ENCODE measurements at regions not wholly inside any gene's neighbourhood (a gene's known extent, or its start where the extent isn't known, plus 50 kb on each side); places are given as distances from the start of the nearest gene placed in this dataset.

DNA sequence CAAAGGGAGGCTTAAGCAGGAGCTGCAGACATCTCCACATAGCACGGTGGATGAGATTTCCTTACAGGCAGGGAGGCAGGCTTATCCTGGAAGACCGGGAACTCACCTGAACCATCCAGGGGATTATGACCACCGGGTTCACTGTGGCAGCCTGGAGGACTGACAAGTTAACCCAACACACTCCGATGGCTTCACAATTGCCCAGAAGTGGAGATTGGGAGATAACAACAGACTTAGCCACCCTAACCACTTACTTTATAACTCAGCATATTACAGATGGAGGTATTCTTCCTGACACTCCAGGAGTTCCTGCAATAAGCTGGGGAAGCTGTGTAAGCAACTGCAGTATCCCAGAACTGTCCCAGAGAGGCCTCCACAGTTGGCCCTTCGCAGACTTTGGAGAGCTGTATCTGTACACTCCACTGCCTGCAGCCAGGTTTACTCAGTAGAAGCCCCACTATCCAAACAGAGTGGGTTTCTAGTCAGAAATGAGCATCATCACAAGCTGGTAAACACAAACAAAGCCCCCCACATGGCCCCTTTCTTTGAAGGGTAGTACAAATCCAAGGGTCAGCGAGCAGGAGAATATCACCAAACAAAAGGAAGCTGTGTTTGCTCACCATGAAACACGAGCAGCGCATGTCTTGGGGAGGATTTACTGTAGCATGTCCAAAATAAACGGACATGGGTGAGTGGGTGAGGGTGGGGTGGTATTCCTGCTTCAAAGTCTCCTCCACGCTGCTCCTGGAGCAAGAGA is 462.2 kb downstream of the RASEF start:
- WGBS (ENCODE audit: insufficient coverage, low coverage, missing lambda C conversion rate) = 1% methylated on average over 8 of the region's 10 CpGs
- Histone ChIP-seq H3K4me3 (no peak overlapping the region), H3K9me3 (replicated peaks; ENCODE audit: control insufficient read depth, insufficient read depth, low read depth, low read length) (no peaks in the 10 kb centered on the region), H3K79me2 (ENCODE audit: control insufficient read depth, insufficient read depth, low read length) (no peaks in the 10 kb centered on the region), H3K4me1 (replicated peaks in 1 of 2; ENCODE audit: control insufficient read depth in 2 of 2, insufficient read depth in 2 of 2, low read length in 2 of 2) (no peaks in the 10 kb centered on the region), H3K4me2 (ENCODE audit: insufficient read depth, low read length) (no peak overlapping the region), H2AFZ (ENCODE audit: low read depth, low read length) (no peak overlapping the region), H3K9ac (ENCODE audit: insufficient read depth in 1 of 2, low read depth in 2 of 2, low read length in 2 of 2) (no peak overlapping the region), H4K20me1 (replicated peaks; ENCODE audit: control insufficient read depth, insufficient read depth, low read length) (no peaks in the 10 kb centered on the region), H3K27ac (ENCODE audit: extremely low read depth, low read depth, low read length) (no peak overlapping the region), H3K36me3 (ENCODE audit: control insufficient read depth, insufficient read depth, low read length) (no peaks in the 10 kb centered on the region), H3K27me3 (ENCODE audit: control insufficient read depth in 2 of 2, insufficient read depth in 2 of 2, low read length in 2 of 2) (no peaks in the 10 kb centered on the region), H3K9me1 (ENCODE audit: control insufficient read depth, insufficient read depth, low read length) (no peaks in the 10 kb centered on the region)
- DNase-seq (ENCODE audit: extremely low read depth in 1 of 4, low spot score in 3 of 4) (no peak), FAIRE-seq (no peak), ATAC-seq (no peak)
- in situ Hi-C loops (cut with MboI) (no loop called here), intact Hi-C loops (cut with micrococcal nuclease) (no loop called here)
- no TSS peak for BruUV-seq (replicated peaks)
- TF ChIP-seq CHD2 (IDR thresholded peaks at IDR 0.05; ENCODE audit: low read depth, low read length) (no peak), BRD9 (IDR thresholded peaks at IDR 0.05; ENCODE audit: low read depth, partially characterized antibody) (no peak), U2AF2 (optimal IDR thresholded peaks at IDR 0.05; ENCODE audit: low read depth, low read length) (no peak), PRMT5 (CRISPR knock-in tag; IDR thresholded peaks at IDR 0.05) (no peak), ZBTB17 (CRISPR knock-in tag; IDR thresholded peaks at IDR 0.05) (no peak), ZNF551 (CRISPR knock-in tag; IDR thresholded peaks at IDR 0.05) (no peak)
- TF ChIP-seq, protein P1, sequence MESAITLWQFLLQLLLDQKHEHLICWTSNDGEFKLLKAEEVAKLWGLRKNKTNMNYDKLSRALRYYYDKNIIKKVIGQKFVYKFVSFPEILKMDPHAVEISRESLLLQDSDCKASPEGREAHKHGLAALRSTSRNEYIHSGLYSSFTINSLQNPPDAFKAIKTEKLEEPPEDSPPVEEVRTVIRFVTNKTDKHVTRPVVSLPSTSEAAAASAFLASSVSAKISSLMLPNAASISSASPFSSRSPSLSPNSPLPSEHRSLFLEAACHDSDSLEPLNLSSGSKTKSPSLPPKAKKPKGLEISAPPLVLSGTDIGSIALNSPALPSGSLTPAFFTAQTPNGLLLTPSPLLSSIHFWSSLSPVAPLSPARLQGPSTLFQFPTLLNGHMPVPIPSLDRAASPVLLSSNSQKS (CRISPR knock-in tag; IDR thresholded peaks at IDR 0.05) = no peak
- ChIA-PET CTCF (ENCODE audit: low intra/inter-chr PET ratio) (no interaction called here), POLR2A (no interaction called here)

Data from K562 (cell line).